NCI-H446 (cell line): ENCODE measurements at regions not wholly inside any gene's neighbourhood (a gene's known extent, or its start where the extent isn't known, plus 50 kb on each side); places are given as distances from the start of the nearest gene placed in this dataset.
"Not testable (repeated sequence)": the region's sequence is repeated elsewhere in the genome, so short reads cannot be mapped to it uniquely, and the experiment has no call there.

Source experiments
- DNase-seq, 2 experiments: peaks; one replicate each; lab custom pipeline; 2025; lab: John Stamatoyannopoulos, UW

- no peak for DNase-seq
Observed at GRCh38 chr4:43435291-43435690, 542.8 kb downstream of the GRXCR1 start.

- DNase-seq = no peak
Observed at GRCh38 chr4:43452948-43453347, 560.4 kb downstream of the GRXCR1 start.

GRCh38 chr4:43456383-43456782 lies 563.9 kb downstream of the GRXCR1 start:
- peak in 1 of 2 experiments; percentile 29 for DNase-seq

- no peak for DNase-seq
Observed at GRCh38 chr4:43457866-43458265, 565.4 kb downstream of the GRXCR1 start.

- no peak for DNase-seq
Observed at GRCh38 chr4:43458293-43458692, 565.8 kb downstream of the GRXCR1 start.

GRCh38 chr4:43471950-43472349 lies 579.4 kb downstream of the GRXCR1 start:
- peak in 1 of 2 experiments; percentile 70 for DNase-seq

GRCh38 chr4:43481526-43481925 lies 589.0 kb downstream of the GRXCR1 start:
- no peak for DNase-seq

- DNase-seq = no peak
Observed at GRCh38 chr4:43485196-43485595, 592.7 kb downstream of the GRXCR1 start.

GRCh38 chr4:43496188-43496587 lies 603.7 kb downstream of the GRXCR1 start:
- DNase-seq = no peak

- no peak for DNase-seq
Observed at GRCh38 chr4:43496602-43497001, 604.1 kb downstream of the GRXCR1 start.

GRCh38 chr4:43505823-43506222 lies 613.3 kb downstream of the GRXCR1 start:
- not testable (repeated sequence) for DNase-seq

- no peak for DNase-seq
Observed at GRCh38 chr4:43512253-43512652, 619.7 kb downstream of the GRXCR1 start.

- DNase-seq = no peak
Observed at GRCh38 chr4:43525646-43526045, 633.1 kb downstream of the GRXCR1 start.

- DNase-seq = peak; percentile 15 to 51
Observed at GRCh38 chr4:43547561-43547960, 655.0 kb downstream of the GRXCR1 start.

- no peak for DNase-seq
Observed at GRCh38 chr4:43550981-43551627, 658.6 kb downstream of the GRXCR1 start.

GRCh38 chr4:43556262-43556661 lies 663.7 kb downstream of the GRXCR1 start:
- DNase-seq = no peak

GRCh38 chr4:43560047-43560446 lies 667.5 kb downstream of the GRXCR1 start:
- DNase-seq = no peak

GRCh38 chr4:43564107-43564506 lies 671.6 kb downstream of the GRXCR1 start:
- no peak for DNase-seq

- DNase-seq = peak in 1 of 2 experiments; percentile 1
Observed at GRCh38 chr4:43564591-43564990, 672.1 kb downstream of the GRXCR1 start.

GRCh38 chr4:43567644-43568043 lies 675.1 kb downstream of the GRXCR1 start:
- DNase-seq = no peak

- DNase-seq = no peak
Observed at GRCh38 chr4:43586813-43587212, 694.3 kb downstream of the GRXCR1 start.

GRCh38 chr4:43587758-43588157 lies 695.2 kb downstream of the GRXCR1 start:
- DNase-seq = no peak

- DNase-seq = no peak
Observed at GRCh38 chr4:43607400-43607799, 714.9 kb downstream of the GRXCR1 start.

- DNase-seq = no peak
Observed at GRCh38 chr4:43607827-43608461, 715.4 kb downstream of the GRXCR1 start.
